IMR-90 (cell line): ENCODE measurements at regions not wholly inside any gene's neighbourhood (a gene's known extent, or its start where the extent isn't known, plus 50 kb on each side); places are given as distances from the start of the nearest gene placed in this dataset.

ENCODE experiments used
- ATAC-seq: fragments of 200-7000 bp; cut with Tn5 transposase; 2 replicates; pipeline ENCODE4 v1.9.1; 2020; ENCODE audit warnings: low read depth, mild to moderate bottlenecking, moderate library complexity
- BruUV-seq: library from RNA; stranded (reverse); fragments of 400-500 nt; replicated peaks from 2 replicates; lab custom pipeline; 2021; lab: Mats Ljungman, UMichigan
- CTCF ChIA-PET: fragments of 300-600 bp; formaldehyde crosslinking; extraction: SDS; loops from one replicate; lab custom pipeline; 2021; ENCODE audit warnings: antibody characterized with exemption; lab: Yijun Ruan, JAX
- POLR2A ChIA-PET: fragments of 300-600 bp; sonication (Branson Sonifier 250); formaldehyde crosslinking; loops from one replicate; lab custom pipeline; 2022; ENCODE audit warnings: antibody characterized with exemption; ENCODE audit not compliant: unreplicated experiment; lab: Charles Lee
- DNase-seq: peaks from one replicate; pipeline ENCODE4 v3.0.0; 2013
- H2AFZ ChIP-seq: replicated peaks from 2 replicates; pipeline ENCODE3; 2013; ENCODE audit warnings: low read length, mild to moderate bottlenecking; ENCODE audit not compliant: poor library complexity
- H2AK5ac ChIP-seq: 2 replicates; pipeline ENCODE4 v1.6.1; 2013; ENCODE audit warnings: low read depth, low read length, inconsistent platforms
- H2AK9ac ChIP-seq: replicated peaks from 2 replicates; pipeline ENCODE3; 2013; ENCODE audit warnings: mild to moderate bottlenecking, low read depth, low read length, moderate library complexity; ENCODE audit not compliant: poor library complexity
- H2BK120ac ChIP-seq: 2 replicates; pipeline ENCODE4 v1.6.1; 2013; ENCODE audit warnings: low read depth, low read length, inconsistent platforms
- H2BK15ac ChIP-seq: 3 replicates; pipeline ENCODE4 v1.6.1; 2013; ENCODE audit warnings: low read depth, low read length, inconsistent platforms
- H2BK20ac ChIP-seq: 2 replicates; pipeline ENCODE4 v1.6.1; 2013; ENCODE audit warnings: low read depth, mild to moderate bottlenecking, inconsistent platforms, low read length, moderate library complexity
- H2BK5ac ChIP-seq: 2 replicates; pipeline ENCODE4 v1.6.1; 2013; ENCODE audit warnings: mild to moderate bottlenecking, low read depth, low read length, inconsistent platforms; ENCODE audit not compliant: poor library complexity, severe bottlenecking
- H3K14ac ChIP-seq: replicated peaks from 2 replicates; pipeline ENCODE4 v1.6.1; 2013; ENCODE audit warnings: low read depth, low read length, inconsistent platforms
- H3K18ac ChIP-seq: 2 replicates; pipeline ENCODE4 v1.6.1; 2013; ENCODE audit warnings: low read depth, low read length, control low read depth
- H3K23ac ChIP-seq: 2 replicates; pipeline ENCODE4 v1.6.1; 2013; ENCODE audit warnings: low read depth, low read length, inconsistent platforms
- H3K27ac ChIP-seq: 2 replicates; pipeline ENCODE4 v1.5.1; 2013; ENCODE audit warnings: mild to moderate bottlenecking, control low read depth, low read length; ENCODE audit not compliant: insufficient read depth
- H3K27me3 ChIP-seq: 2 replicates; pipeline ENCODE4 v1.6.1; 2013; ENCODE audit warnings: low read length; ENCODE audit not compliant: control insufficient read depth, insufficient read depth
- H3K36me3 ChIP-seq: 2 replicates; pipeline ENCODE4 v1.6.1; 2013; ENCODE audit warnings: low read length, mixed read lengths; ENCODE audit not compliant: control insufficient read depth, insufficient read depth
- H3K4ac ChIP-seq: 2 replicates; pipeline ENCODE4 v1.6.1; 2013; ENCODE audit warnings: low read depth, low read length, inconsistent platforms
- H3K4me1 ChIP-seq: 2 replicates; pipeline ENCODE4 v1.6.1; 2013; ENCODE audit warnings: low read length, mixed read lengths; ENCODE audit not compliant: control insufficient read depth, insufficient read depth
- H3K4me2 ChIP-seq: 2 replicates; pipeline ENCODE4 v1.6.1; 2013; ENCODE audit warnings: low read depth, mild to moderate bottlenecking, control low read depth, low read length, moderate library complexity
- H3K4me3 ChIP-seq: 2 replicates; pipeline ENCODE4 v1.5.1; 2013; ENCODE audit warnings: low read depth, mild to moderate bottlenecking, control low read depth, low read length, moderate library complexity; ENCODE audit not compliant: insufficient read depth
- H3K56ac ChIP-seq: 2 replicates; pipeline ENCODE4 v1.6.1; 2013; ENCODE audit warnings: low read length, inconsistent platforms; ENCODE audit not compliant: insufficient read depth; ENCODE audit errors: extremely low read depth
- H3K79me1 ChIP-seq, 2 experiments: 2 replicates each; pipeline ENCODE4 v1.6.1; 2013; ENCODE audit warnings: low read length in 2 of 2, inconsistent platforms in 1 of 2, low read depth in 1 of 2
- H3K9ac ChIP-seq: 2 replicates; pipeline ENCODE4 v1.6.1; 2013; ENCODE audit warnings: low read depth, low read length, control low read depth
- H3K9me1 ChIP-seq: 2 replicates; pipeline ENCODE4 v1.6.1; 2013; ENCODE audit warnings: low read length, inconsistent platforms; ENCODE audit not compliant: insufficient read depth
- H3K9me3 ChIP-seq: 2 replicates; pipeline ENCODE4 v1.6.1; 2013; ENCODE audit warnings: low read length; ENCODE audit not compliant: control insufficient read depth, insufficient read depth
- H4K20me1 ChIP-seq: 2 replicates; pipeline ENCODE4 v1.6.1; 2013; ENCODE audit warnings: low read length, inconsistent platforms; ENCODE audit not compliant: insufficient read depth
- H4K5ac ChIP-seq: 2 replicates; pipeline ENCODE4 v1.6.1; 2013; ENCODE audit warnings: mild to moderate bottlenecking, low read depth, low read length, control low read depth
- H4K8ac ChIP-seq, 2 experiments: 2 replicates each; pipeline ENCODE4 v1.6.1; 2013; ENCODE audit warnings: low read depth in 2 of 2, low read length in 2 of 2, control low read depth in 1 of 2, inconsistent platforms in 1 of 2
- H4K91ac ChIP-seq: 2 replicates; pipeline ENCODE4 v1.6.1; 2013; ENCODE audit warnings: low read depth, low read length, inconsistent platforms; ENCODE audit not compliant: insufficient read depth
- CEBPB ChIP-seq: IDR thresholded peaks from 2 replicates; pipeline ENCODE4 v1.6.1; 2012; ENCODE audit warnings: low read depth, low read length, improper control_type of control experiment
- CHD1 ChIP-seq: IDR thresholded peaks from 2 replicates; pipeline ENCODE4 v1.6.1; 2012; ENCODE audit warnings: low read depth, low read length, improper control_type of control experiment
- FOS ChIP-seq: fragments of 150-350 bp; IDR thresholded peaks from 2 replicates; pipeline ENCODE4 v1.6.1; 2016; ENCODE audit warnings: low read depth, low read length
- MAFK ChIP-seq: IDR thresholded peaks from 2 replicates; pipeline ENCODE4 v1.6.1; 2012; ENCODE audit warnings: low read depth, low read length, improper control_type of control experiment
- MXI1 ChIP-seq: IDR thresholded peaks from 2 replicates; pipeline ENCODE4 v1.6.1; 2012; ENCODE audit warnings: low read depth, mild to moderate bottlenecking, low read length, moderate library complexity, borderline replicate concordance
- NFE2L2 ChIP-seq: fragments of 150-350 bp; IDR thresholded peaks from 2 replicates; pipeline ENCODE4 v1.6.1; 2016; ENCODE audit warnings: low read depth, mild to moderate bottlenecking, low read length
- POLR2A ChIP-seq: IDR thresholded peaks from 2 replicates; pipeline ENCODE4 v1.6.1; 2012; ENCODE audit warnings: mild to moderate bottlenecking, low read depth, low read length
- RAD21 ChIP-seq: IDR thresholded peaks from 2 replicates; pipeline ENCODE4 v1.6.1; 2012; ENCODE audit warnings: low read length, improper control_type of control experiment
- RFX5 ChIP-seq: IDR thresholded peaks from 2 replicates; pipeline ENCODE4 v1.8.0; 2012; ENCODE audit warnings: low read depth, mild to moderate bottlenecking, low read length, moderate library complexity
- SMC3 ChIP-seq: fragments of 150-350 bp; IDR thresholded peaks from 2 replicates; pipeline ENCODE4 v1.6.1; 2016; ENCODE audit warnings: low read depth, mild to moderate bottlenecking, antibody characterized with exemption, low read length, moderate library complexity
- WGBS, 2 experiments: methylation state at CpG; one replicate each; pipeline versions ENCODE4 v1.1.5 to v1.1.7; 2013; ENCODE audit warnings: missing lambda C conversion rate in 2 of 2; ENCODE audit not compliant: insufficient read length in 1 of 2; ENCODE audit errors: extremely low coverage in 2 of 2; 5-methylcytosine and 5-hydroxymethylcytosine counted together
- dilution Hi-C: fragments of 300-500 bp; cut with HindIII; formaldehyde crosslinking; loops from one replicate; pipeline ENCODE4 v1.14.3; 2018; ENCODE audit warnings: low sequenced_read_pairs; ENCODE audit not compliant: unreplicated experiment
- in situ Hi-C: fragments of 300-500 bp; cut with MboI; formaldehyde crosslinking; loops from 3 replicates; pipeline ENCODE4 v1.14.3; 2019; ENCODE audit warnings: low sequenced_read_pairs, inconsistent platforms, mixed read lengths
- intact Hi-C: fragments of 100-400 bp; cut with micrococcal nuclease; formaldehyde crosslinking; loops from 2 replicates; pipeline ENCODE4 v1.10.0; 2022
- TF ChIP-seq, protein P1 (sequence below): fragments of 150-350 bp; IDR thresholded peaks from 2 replicates; pipeline ENCODE4 v1.6.1; 2016; ENCODE audit warnings: low read depth, mild to moderate bottlenecking, low read length, moderate library complexity, borderline replicate concordance

GRCh38 chr2:239601201-239601851 lies 200.5 kb upstream of the HDAC4 start:
- Histone ChIP-seq H3K14ac (no peak overlapping the region), H3K18ac (no peak overlapping the region), H2BK20ac (no peak overlapping the region), H2AK5ac (no peak overlapping the region), H2BK5ac (no peak overlapping the region), H2BK15ac (no peak overlapping the region), H2AFZ (no peak overlapping the region), H3K23ac (no peak overlapping the region), H4K8ac (no peak overlapping the region), H2BK120ac (no peak overlapping the region), H3K36me3 (no peaks in the 10 kb centered on the region), H2AK9ac (no peak overlapping the region), H3K4ac (no peak overlapping the region), H4K5ac (no peak overlapping the region), H3K4me1 (no peaks in the 10 kb centered on the region), H3K56ac (no peak overlapping the region), H3K4me2 (no peak overlapping the region), H4K91ac (no peak overlapping the region), H3K9me3 (peaks cover 40% of the 10 kb centered on the region), H3K27me3 (no peaks in the 10 kb centered on the region), H3K9ac (no peak overlapping the region), H4K20me1 (no peaks in the 10 kb centered on the region), H3K9me1 (no peaks in the 10 kb centered on the region), H3K27ac (no peak overlapping the region), H3K4me3 (no peak overlapping the region), H3K79me1 (no peaks in the 10 kb centered on the region)
- intact Hi-C loops = no loop called here
- no TSS peak for BruUV-seq
- WGBS, 2 experiments = 44% methylated on average over 5 of the region's 15 CpGs; no CpG with 5 or more reads in 1 of the 2 experiments
- dilution Hi-C loops = no loop called here
- ChIA-PET POLR2A (no interaction called here), CTCF (no interaction called here)
- no peak for TF ChIP-seq MAFK
- TF ChIP-seq CEBPB = no peak
- no peak for TF ChIP-seq CHD1
- no peak for TF ChIP-seq POLR2A
- no peak for TF ChIP-seq RFX5
- no peak for TF ChIP-seq SMC3
- TF ChIP-seq RAD21 = no peak
- TF ChIP-seq FOS = no peak
- TF ChIP-seq MXI1 = no peak
- TF ChIP-seq, protein P1, sequence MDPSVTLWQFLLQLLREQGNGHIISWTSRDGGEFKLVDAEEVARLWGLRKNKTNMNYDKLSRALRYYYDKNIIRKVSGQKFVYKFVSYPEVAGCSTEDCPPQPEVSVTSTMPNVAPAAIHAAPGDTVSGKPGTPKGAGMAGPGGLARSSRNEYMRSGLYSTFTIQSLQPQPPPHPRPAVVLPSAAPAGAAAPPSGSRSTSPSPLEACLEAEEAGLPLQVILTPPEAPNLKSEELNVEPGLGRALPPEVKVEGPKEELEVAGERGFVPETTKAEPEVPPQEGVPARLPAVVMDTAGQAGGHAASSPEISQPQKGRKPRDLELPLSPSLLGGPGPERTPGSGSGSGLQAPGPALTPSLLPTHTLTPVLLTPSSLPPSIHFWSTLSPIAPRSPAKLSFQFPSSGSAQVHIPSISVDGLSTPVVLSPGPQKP = no peak
- no peak for TF ChIP-seq NFE2L2
- ATAC-seq (no peak), DNase-seq (no peak)
- in situ Hi-C loops = no loop called here
